K562 (cell line): ENCODE measurements at regions not wholly inside any gene's neighbourhood (a gene's known extent, or its start where the extent isn't known, plus 50 kb on each side); places are given as distances from the start of the nearest gene placed in this dataset.
A peak's percentile ranks its signal among the peaks of the same experiment; 100 is the strongest.

Experiments
- ATF1 ChIP-seq, 2 experiments: fragments of 450-650 bp in 1 of 2; IDR thresholded peaks; 2 replicates each; pipeline ENCODE4 v1.6.1; 2016; ENCODE audit warnings: missing compliant biosample characterization in 1 of 2, missing genetic modification characterization in 1 of 2
- CBX1 ChIP-seq: sonication (generic); IDR thresholded peaks from 2 replicates; pipeline ENCODE4 v1.6.1; 2016; ENCODE audit warnings: antibody characterized with exemption, low read depth, mild to moderate bottlenecking
- COPS2 ChIP-seq: fragments of 450-650 bp; conservative IDR thresholded peaks from 2 replicates; pipeline ENCODE4 v1.6.1; 2016; ENCODE audit warnings: mild to moderate bottlenecking, moderate library complexity
- GATAD2B ChIP-seq: fragments of 450-650 bp; IDR thresholded peaks from 2 replicates; pipeline ENCODE4 v1.6.1; 2017; ENCODE audit warnings: mild to moderate bottlenecking, borderline replicate concordance
- KHSRP ChIP-seq: fragments of 450-650 bp; IDR thresholded peaks from 2 replicates; pipeline ENCODE4 v1.6.1; 2017
- KLF13 ChIP-seq: fragments of 450-650 bp; IDR thresholded peaks from 2 replicates; pipeline ENCODE4 v1.6.1; 2016; ENCODE audit warnings: missing genetic modification characterization, low read depth, mild to moderate bottlenecking, missing compliant biosample characterization, moderate library complexity, borderline replicate concordance
- LEF1 ChIP-seq: fragments of 450-650 bp; IDR thresholded peaks from 2 replicates; pipeline ENCODE4 v1.6.1; 2016; ENCODE audit warnings: mild to moderate bottlenecking
- NCOA6 ChIP-seq: fragments of 450-650 bp; IDR thresholded peaks from 2 replicates; pipeline ENCODE4 v1.6.1; 2017; ENCODE audit warnings: mild to moderate bottlenecking
- RAD21 ChIP-seq, 2 experiments: fragments of 250-450 bp in 1 of 2; fragments of 450-650 bp in 1 of 2; sonication (Bioruptor Pico) in 1 of 2; formaldehyde crosslinking in 1 of 2; IDR thresholded peaks in 1 of 2; conservative IDR thresholded peaks in 1 of 2; 2 replicates each; pipeline versions ENCODE4 v1.4.0 to v1.8.0; 2020 to 2022; ENCODE audit warnings: mild to moderate bottlenecking in 2 of 2, moderate library complexity in 1 of 2
- SFPQ ChIP-seq: fragments of 200-400 bp; formaldehyde crosslinking; IDR thresholded peaks from 2 replicates; pipeline ENCODE4 v1.6.1; 2017; ENCODE audit warnings: mild to moderate bottlenecking, low read depth, low read length, moderate library complexity
- SRF ChIP-seq, 2 experiments: fragments of 250-450, 450-650 bp in 1 of 2; sonication (Bioruptor Pico) in 1 of 2; sonication (generic) in 1 of 2; formaldehyde crosslinking; IDR thresholded peaks; 2 replicates each; pipeline versions ENCODE4 v1.5.0 to v1.5.1; 2020 to 2022; ENCODE audit warnings: mild to moderate bottlenecking in 1 of 2, missing genetic modification reagents in 1 of 2
- U2AF2 ChIP-seq: fragments of 200-400 bp; formaldehyde crosslinking; optimal IDR thresholded peaks from 2 replicates; pipeline ENCODE3; 2017; ENCODE audit warnings: low read depth, mild to moderate bottlenecking, low read length
- ZFP1 ChIP-seq: fragments of 450-650 bp; formaldehyde crosslinking; IDR thresholded peaks from 2 replicates; pipeline ENCODE4 v1.4.0; 2020; ENCODE audit warnings: mild to moderate bottlenecking, mixed read lengths
- ZKSCAN8 ChIP-seq: fragments of 200-800 bp; sonication (Bioruptor generic); IDR thresholded peaks from 2 replicates; pipeline ENCODE4 v1.6.1; 2016; ENCODE audit warnings: missing genetic modification characterization, missing compliant biosample characterization
- ZNF12 ChIP-seq: sonication (generic); formaldehyde crosslinking; IDR thresholded peaks from 2 replicates; pipeline ENCODE4 v1.4.0; 2020; ENCODE audit warnings: mild to moderate bottlenecking, missing genetic modification reagents
- ZNF146 ChIP-seq: IDR thresholded peaks from one replicate; pipeline ENCODE4 v1.6.1; 2018; ENCODE audit warnings: missing compliant biosample characterization; ENCODE audit not compliant: unreplicated experiment
- TF ChIP-seq, protein P1 (sequence below): fragments of 250-450 bp; sonication (Bioruptor Pico); IDR thresholded peaks from 2 replicates; pipeline ENCODE4 v1.8.0; 2021; ENCODE audit warnings: moderate library complexity, mild to moderate bottlenecking, inconsistent platforms
- TF ChIP-seq, protein P2 (sequence below): fragments of 450-650 bp; IDR thresholded peaks from 2 replicates; pipeline ENCODE4 v1.7.0; 2016; ENCODE audit warnings: borderline replicate concordance
- TF ChIP-seq, protein P3 (sequence below): fragments of 200-800 bp; sonication (Bioruptor generic); IDR thresholded peaks from 2 replicates; pipeline ENCODE4 v1.6.1; 2017; ENCODE audit warnings: missing genetic modification characterization, missing compliant biosample characterization
- TF ChIP-seq, protein P4 (sequence below): fragments of 150-350 bp; conservative IDR thresholded peaks from 2 replicates; pipeline ENCODE4 v1.6.1; 2014; ENCODE audit warnings: low read length

- TF ChIP-seq NCOA6: no peak
- no peak for TF ChIP-seq ZNF146 (CRISPR knock-in tag)
- 0 out of 2 replicates have a peak, but pooled peaks have one; percentile 21 for TF ChIP-seq GATAD2B
- no peak for TF ChIP-seq ZNF12
- peak; percentile 79 for TF ChIP-seq ZKSCAN8 (CRISPR knock-in tag)
- TF ChIP-seq, protein P1, sequence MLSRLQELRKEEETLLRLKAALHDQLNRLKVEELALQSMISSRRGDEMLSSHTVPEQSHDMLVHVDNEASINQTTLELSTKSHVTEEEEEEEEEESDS (CRISPR knock-in tag): no peak
- TF ChIP-seq LEF1: peak; percentile 93
- TF ChIP-seq KHSRP: no peak; the same call in 1 of the 2 replicates
- TF ChIP-seq, protein P2, sequence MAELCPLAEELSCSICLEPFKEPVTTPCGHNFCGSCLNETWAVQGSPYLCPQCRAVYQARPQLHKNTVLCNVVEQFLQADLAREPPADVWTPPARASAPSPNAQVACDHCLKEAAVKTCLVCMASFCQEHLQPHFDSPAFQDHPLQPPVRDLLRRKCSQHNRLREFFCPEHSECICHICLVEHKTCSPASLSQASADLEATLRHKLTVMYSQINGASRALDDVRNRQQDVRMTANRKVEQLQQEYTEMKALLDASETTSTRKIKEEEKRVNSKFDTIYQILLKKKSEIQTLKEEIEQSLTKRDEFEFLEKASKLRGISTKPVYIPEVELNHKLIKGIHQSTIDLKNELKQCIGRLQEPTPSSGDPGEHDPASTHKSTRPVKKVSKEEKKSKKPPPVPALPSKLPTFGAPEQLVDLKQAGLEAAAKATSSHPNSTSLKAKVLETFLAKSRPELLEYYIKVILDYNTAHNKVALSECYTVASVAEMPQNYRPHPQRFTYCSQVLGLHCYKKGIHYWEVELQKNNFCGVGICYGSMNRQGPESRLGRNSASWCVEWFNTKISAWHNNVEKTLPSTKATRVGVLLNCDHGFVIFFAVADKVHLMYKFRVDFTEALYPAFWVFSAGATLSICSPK: no peak
- peak in 1 of 2 experiments; percentile 23; a peak in 3 of 4 replicates for TF ChIP-seq RAD21 (CRISPR knock-in tag; conservative IDR thresholded peaks at IDR 0.05 in 1 of 2, IDR thresholded peaks at IDR 0.05 in 1 of 2)
- no peak for TF ChIP-seq U2AF2
- no peak for TF ChIP-seq KLF13
- no peak for TF ChIP-seq SFPQ
- TF ChIP-seq, protein P3, sequence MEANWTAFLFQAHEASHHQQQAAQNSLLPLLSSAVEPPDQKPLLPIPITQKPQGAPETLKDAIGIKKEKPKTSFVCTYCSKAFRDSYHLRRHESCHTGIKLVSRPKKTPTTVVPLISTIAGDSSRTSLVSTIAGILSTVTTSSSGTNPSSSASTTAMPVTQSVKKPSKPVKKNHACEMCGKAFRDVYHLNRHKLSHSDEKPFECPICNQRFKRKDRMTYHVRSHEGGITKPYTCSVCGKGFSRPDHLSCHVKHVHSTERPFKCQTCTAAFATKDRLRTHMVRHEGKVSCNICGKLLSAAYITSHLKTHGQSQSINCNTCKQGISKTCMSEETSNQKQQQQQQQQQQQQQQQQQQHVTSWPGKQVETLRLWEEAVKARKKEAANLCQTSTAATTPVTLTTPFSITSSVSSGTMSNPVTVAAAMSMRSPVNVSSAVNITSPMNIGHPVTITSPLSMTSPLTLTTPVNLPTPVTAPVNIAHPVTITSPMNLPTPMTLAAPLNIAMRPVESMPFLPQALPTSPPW: peak; percentile 86
- TF ChIP-seq ATF1 (CRISPR knock-in tag; IDR thresholded peaks at IDR 0.05): no peak
- peak; percentile 39 for TF ChIP-seq ATF1 (tag; IDR thresholded peaks at IDR 0.05)
- TF ChIP-seq SRF (CRISPR knock-in tag; IDR thresholded peaks at IDR 0.05): no peak
- TF ChIP-seq, protein P4, sequence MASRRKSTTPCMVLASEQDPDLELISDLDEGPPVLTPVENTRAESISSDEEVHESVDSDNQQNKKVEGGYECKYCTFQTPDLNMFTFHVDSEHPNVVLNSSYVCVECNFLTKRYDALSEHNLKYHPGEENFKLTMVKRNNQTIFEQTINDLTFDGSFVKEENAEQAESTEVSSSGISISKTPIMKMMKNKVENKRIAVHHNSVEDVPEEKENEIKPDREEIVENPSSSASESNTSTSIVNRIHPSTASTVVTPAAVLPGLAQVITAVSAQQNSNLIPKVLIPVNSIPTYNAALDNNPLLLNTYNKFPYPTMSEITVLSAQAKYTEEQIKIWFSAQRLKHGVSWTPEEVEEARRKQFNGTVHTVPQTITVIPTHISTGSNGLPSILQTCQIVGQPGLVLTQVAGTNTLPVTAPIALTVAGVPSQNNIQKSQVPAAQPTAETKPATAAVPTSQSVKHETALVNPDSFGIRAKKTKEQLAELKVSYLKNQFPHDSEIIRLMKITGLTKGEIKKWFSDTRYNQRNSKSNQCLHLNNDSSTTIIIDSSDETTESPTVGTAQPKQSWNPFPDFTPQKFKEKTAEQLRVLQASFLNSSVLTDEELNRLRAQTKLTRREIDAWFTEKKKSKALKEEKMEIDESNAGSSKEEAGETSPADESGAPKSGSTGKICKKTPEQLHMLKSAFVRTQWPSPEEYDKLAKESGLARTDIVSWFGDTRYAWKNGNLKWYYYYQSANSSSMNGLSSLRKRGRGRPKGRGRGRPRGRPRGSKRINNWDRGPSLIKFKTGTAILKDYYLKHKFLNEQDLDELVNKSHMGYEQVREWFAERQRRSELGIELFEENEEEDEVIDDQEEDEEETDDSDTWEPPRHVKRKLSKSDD: no peak
- TF ChIP-seq COPS2: no peak
- TF ChIP-seq ZFP1: no peak
- TF ChIP-seq CBX1: no peak
Observed at GRCh38 chr17:62172492-62173291, 107.6 kb upstream of the MED13 start (continued).
